ENCODE measurements at regions not wholly inside any gene's neighbourhood (a gene's known extent, or its start where the extent isn't known, plus 50 kb on each side); places are given as distances from the start of the nearest gene placed in this dataset.

DNA sequence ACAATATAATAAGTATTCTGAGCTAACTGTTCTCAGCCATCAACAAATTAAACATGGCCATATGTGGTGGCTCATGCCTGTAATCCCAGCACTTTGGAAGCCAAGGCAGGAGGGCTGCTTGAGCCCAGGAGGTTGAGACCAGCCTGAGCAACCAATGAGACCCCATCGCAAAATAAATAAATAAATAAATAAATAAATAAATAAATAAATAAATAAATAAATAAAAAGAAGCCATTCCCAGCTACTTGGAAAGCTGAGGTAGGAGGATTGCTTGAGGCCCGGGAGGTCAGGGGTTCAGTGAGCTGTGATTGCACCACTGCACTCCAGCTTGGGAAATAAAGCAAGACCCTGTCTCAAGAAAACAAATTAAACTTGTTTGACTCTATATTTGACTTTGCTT is 1256.4 kb downstream of the EFNA5 start:
- ChIA-PET POLR2A (no interaction called here), CTCF (no interaction called here)
- TF ChIP-seq, protein P1, sequence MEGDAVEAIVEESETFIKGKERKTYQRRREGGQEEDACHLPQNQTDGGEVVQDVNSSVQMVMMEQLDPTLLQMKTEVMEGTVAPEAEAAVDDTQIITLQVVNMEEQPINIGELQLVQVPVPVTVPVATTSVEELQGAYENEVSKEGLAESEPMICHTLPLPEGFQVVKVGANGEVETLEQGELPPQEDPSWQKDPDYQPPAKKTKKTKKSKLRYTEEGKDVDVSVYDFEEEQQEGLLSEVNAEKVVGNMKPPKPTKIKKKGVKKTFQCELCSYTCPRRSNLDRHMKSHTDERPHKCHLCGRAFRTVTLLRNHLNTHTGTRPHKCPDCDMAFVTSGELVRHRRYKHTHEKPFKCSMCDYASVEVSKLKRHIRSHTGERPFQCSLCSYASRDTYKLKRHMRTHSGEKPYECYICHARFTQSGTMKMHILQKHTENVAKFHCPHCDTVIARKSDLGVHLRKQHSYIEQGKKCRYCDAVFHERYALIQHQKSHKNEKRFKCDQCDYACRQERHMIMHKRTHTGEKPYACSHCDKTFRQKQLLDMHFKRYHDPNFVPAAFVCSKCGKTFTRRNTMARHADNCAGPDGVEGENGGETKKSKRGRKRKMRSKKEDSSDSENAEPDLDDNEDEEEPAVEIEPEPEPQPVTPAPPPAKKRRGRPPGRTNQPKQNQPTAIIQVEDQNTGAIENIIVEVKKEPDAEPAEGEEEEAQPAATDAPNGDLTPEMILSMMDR (IDR thresholded peaks at IDR 0.05; ENCODE audit: insufficient read depth, low read length, missing control alignments): no peak
- no peak for DNase-seq (ENCODE audit: low read depth, low spot score)
- H3K4me3 ChIP-seq (ENCODE audit: low read depth, low read length): no peak overlapping the region

DNA sequence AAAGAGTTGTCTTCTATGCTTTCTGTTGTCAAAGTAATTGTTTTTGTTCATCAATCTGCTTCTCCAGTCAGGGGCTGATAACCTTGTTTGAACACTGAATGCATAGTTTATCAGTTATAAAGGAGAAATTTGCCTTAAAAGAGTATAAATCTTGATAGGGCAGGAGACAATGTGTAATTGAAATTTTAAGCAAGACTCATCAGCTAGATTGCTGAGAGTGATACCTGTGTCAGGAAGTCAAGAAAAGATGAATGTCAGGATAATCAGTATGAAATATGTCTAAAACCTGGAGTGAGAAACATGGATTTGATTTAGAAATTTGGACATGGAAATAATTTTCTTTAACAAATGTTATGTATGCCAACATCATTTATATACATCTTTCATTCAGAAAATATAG is 1258.1 kb downstream of the EFNA5 start:
- ChIA-PET POLR2A (no interaction called here), CTCF (no interaction called here)
- no peak for DNase-seq (ENCODE audit: low read depth, low spot score)
- no peak overlapping the region for H3K4me3 ChIP-seq (ENCODE audit: low read depth, low read length)
- TF ChIP-seq, protein P1 (IDR thresholded peaks at IDR 0.05; ENCODE audit: insufficient read depth, low read length, missing control alignments): no peak

DNA sequence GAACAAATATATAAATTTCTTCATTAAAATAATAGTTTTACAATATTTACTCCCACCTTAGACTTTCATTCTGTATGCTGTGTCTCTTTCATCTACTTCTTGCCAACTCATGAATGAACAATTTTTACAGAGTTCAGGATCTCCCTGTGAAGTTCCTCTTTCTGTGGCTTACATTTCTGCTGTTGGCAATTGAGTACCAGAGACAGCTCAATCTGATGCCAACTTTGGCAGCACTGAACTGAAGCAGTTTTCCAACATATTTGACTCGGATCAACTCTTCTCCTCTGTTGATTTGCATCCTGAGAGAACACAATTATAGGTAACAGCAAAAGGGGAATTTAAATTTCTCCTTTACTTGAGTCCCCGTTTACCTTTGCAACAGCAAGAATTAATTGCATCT is 1262.2 kb downstream of the EFNA5 start:
- ChIA-PET POLR2A (no interaction called here), CTCF (no interaction called here)
- DNase-seq (ENCODE audit: low read depth, low spot score): no peak

DNA sequence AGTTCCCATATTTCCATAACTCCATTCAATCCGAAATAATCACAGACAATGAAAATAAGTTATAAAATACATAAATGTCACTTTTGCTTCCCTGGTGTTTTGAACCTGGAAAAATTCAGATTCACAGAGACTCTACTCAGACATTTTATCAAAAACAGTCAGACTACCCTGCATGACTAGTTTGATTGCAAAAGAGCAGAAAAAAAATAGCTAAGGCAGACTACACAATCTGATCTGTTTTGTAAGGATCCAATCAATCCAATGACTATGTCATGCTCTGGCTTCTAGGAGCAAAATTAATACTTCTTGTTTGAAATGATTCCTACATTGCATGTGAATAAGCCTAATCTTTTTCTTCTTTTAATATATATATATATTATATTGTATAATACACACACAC is 1262.6 kb downstream of the EFNA5 start:
- POLR2A ChIA-PET: no interaction called here
- TF ChIP-seq, protein P1 (IDR thresholded peaks at IDR 0.05; ENCODE audit: insufficient read depth, low read length, missing control alignments): no peak
- H3K4me3 ChIP-seq (ENCODE audit: low read depth, low read length): no peak overlapping the region
- CTCF ChIA-PET: no interaction called here
- no peak for DNase-seq (ENCODE audit: low read depth, low spot score)

More for the DNA sequence above, 1262.2 kb downstream of the EFNA5 start:
- no peak overlapping the region for H3K4me3 ChIP-seq (ENCODE audit: low read depth, low read length)
- TF ChIP-seq, protein P1 (IDR thresholded peaks at IDR 0.05; ENCODE audit: insufficient read depth, low read length, missing control alignments): no peak

DNA sequence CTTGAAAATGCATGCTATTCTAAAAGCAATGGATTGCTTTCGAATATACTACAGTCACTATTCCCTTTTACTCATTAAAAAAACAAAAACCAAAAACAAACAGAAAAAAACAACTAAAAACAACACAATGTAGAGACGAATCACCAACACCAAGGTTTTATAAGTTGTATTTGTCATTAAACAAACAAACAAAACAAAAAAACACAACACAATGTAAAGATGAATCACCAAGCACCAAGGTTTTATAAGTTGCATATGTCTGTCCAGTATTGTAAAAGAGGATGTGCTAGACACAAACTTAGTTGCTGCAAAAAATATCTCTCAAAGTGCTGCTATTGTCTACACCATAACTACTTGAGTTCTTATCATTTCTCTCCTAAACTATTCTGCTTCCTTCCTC is 1269.2 kb downstream of the EFNA5 start:
- ChIA-PET POLR2A (no interaction called here), CTCF (no interaction called here)
- no peak for DNase-seq (ENCODE audit: low read depth, low spot score)
- TF ChIP-seq, protein P1 (IDR thresholded peaks at IDR 0.05; ENCODE audit: insufficient read depth, low read length, missing control alignments): no peak
- no peak overlapping the region for H3K4me3 ChIP-seq (ENCODE audit: low read depth, low read length)

DNA sequence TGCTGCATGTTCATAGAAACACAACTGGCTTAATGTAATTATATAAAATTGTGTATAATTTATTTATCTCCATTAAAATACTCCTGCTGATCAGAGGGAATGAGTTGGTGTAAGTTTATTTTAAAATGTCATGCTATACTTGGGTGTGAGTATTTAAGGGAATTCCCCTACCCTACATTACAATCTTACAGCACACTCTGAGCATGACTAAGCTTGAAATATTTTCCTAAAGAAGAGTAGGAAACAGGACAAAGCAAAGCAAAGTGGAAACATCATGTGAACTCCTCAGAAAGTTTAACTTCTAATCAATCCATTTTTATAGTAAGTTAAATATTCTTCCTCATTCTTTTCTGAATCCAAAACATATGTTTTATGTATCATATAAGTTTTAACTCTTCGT is 1271.3 kb downstream of the EFNA5 start:
- CTCF ChIA-PET: no interaction called here
- no peak for DNase-seq (ENCODE audit: low read depth, low spot score)
- TF ChIP-seq, protein P1 (IDR thresholded peaks at IDR 0.05; ENCODE audit: insufficient read depth, low read length, missing control alignments): no peak
- POLR2A ChIA-PET: no interaction called here
- H3K4me3 ChIP-seq (ENCODE audit: low read depth, low read length): no peak overlapping the region
